ENCODE measurements at regions not wholly inside any gene's neighbourhood (a gene's known extent, or its start where the extent isn't known, plus 50 kb on each side); places are given as distances from the start of the nearest gene placed in this dataset.

DNA sequence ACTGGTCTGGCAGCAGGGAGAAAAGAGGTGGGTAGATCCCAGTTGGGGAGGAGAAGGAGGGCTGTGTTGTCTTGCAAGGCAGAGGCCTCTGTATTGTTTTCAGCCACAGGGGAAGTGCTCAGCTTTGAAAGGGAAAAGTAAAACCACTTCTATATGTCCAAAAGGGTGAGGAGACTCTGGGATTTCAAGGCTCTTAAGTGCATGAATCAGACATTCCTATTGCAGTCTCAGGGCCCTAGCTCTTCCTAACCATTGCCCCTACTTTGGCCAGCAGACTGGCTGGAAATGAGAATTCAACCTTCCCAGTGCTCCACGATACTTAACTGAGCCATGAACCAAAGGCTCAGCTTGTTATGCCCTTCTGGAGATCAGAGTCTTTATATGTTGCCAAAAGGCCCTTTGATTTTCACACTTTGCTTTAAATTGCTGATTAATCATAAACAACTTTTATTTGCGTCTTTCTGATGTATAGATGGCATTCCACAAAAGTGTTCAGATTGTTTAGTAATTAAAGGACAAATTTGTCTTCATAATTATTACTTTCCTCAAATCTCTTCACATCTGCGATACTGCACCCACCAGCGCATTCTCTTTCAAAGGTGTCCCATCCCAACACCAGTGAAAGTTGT, 313.8 kb upstream of the MMADHC start:
- TF ChIP-seq, protein P1, sequence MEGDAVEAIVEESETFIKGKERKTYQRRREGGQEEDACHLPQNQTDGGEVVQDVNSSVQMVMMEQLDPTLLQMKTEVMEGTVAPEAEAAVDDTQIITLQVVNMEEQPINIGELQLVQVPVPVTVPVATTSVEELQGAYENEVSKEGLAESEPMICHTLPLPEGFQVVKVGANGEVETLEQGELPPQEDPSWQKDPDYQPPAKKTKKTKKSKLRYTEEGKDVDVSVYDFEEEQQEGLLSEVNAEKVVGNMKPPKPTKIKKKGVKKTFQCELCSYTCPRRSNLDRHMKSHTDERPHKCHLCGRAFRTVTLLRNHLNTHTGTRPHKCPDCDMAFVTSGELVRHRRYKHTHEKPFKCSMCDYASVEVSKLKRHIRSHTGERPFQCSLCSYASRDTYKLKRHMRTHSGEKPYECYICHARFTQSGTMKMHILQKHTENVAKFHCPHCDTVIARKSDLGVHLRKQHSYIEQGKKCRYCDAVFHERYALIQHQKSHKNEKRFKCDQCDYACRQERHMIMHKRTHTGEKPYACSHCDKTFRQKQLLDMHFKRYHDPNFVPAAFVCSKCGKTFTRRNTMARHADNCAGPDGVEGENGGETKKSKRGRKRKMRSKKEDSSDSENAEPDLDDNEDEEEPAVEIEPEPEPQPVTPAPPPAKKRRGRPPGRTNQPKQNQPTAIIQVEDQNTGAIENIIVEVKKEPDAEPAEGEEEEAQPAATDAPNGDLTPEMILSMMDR (IDR thresholded peaks at IDR 0.05): no peak
- DNase-seq (ENCODE audit: low spot score): no peak

DNA sequence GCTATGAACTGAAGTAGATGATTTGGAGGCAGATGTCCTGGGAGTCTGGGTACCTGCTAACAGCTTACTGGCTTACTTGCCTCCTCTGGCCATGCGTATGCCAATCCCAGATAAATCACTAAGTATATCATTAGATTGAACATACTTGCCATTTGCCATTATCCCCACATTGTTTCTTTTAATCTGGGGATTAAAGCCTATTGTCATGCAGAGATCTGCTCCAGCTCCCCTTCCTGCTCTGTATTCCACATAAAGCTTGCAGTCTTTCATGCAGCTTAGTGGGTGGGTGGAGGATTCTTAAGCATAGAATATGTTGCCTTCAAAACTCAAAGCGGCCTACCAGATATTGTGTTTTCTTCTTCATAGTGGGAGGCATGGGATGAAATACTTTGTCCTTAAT, 311.8 kb upstream of the MMADHC start:
- DNase-seq (ENCODE audit: low spot score): no peak

More for the DNA sequence above, 313.8 kb upstream of the MMADHC start:
- ATAC-seq (ENCODE audit: low FRiP score): no peak

DNA sequence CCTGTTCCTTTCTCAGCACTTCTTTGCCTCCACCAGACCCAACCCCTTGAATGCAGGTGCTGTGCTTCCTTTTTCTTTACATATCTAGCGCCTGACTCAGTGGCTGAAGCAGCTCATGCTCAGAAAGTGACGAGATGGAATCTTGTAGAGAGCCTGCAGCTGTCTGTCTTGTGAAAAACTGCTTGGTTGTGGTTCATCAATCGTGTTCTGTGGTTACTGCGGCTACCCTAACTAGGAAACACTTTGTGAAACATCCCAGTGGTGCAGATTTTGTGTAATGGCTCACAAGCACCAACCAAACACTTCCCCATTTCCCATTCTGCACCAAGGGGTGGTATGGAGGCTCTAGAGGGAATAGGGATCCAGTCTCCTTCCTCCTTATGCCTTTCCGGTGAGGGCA, 307.2 kb upstream of the MMADHC start:
- no peak for ATAC-seq (ENCODE audit: low FRiP score)
- TF ChIP-seq, protein P1 (IDR thresholded peaks at IDR 0.05): no peak
- DNase-seq (ENCODE audit: low spot score): no peak

More for the DNA sequence above, 311.8 kb upstream of the MMADHC start:
- no peak for ATAC-seq (ENCODE audit: low FRiP score)
- TF ChIP-seq, protein P1 (IDR thresholded peaks at IDR 0.05): no peak

DNA sequence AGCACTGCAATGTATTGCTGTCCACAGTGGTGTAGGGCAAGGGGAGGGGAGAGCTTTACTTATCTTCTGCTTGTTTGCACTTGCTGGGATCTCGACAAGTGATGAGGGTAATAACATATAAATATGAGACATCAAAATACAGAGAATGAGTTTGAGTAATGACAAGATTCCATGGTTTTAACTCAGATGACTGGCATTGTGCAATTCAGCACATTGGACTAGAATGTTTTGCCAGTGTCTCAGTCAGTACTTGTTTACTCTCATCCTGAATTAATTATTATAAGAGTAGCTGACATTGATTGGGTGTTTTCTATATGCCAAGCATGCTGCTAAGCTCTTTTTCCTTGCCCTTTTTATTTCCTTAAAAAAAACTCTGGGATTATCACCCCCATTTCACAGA, 306.7 kb upstream of the MMADHC start:
- DNase-seq (ENCODE audit: low spot score) (no peak), ATAC-seq (ENCODE audit: low FRiP score) (no peak)
- TF ChIP-seq, protein P1 (IDR thresholded peaks at IDR 0.05): no peak

DNA sequence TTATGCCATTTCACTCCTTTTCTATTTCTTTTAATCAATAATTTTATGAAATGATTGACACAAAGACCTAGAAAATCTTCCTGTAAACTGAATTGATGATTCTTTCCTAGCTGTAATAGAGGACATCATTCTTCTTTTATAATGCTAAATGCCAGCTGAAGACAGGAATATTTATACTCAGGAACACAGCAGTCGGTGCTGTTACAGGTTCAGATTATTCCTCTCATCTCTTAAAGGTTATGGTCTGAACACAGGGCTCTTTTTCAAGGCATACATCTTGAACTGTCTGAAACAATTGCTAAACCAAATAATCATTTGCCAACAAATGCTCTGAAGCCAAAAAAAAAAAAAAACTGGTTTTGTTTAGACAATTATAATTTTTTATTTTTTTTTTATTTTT, 305.0 kb upstream of the MMADHC start:
- no peak for DNase-seq (ENCODE audit: low spot score)
- TF ChIP-seq, protein P1 (IDR thresholded peaks at IDR 0.05): no peak
- no peak for ATAC-seq (ENCODE audit: low FRiP score)

DNA sequence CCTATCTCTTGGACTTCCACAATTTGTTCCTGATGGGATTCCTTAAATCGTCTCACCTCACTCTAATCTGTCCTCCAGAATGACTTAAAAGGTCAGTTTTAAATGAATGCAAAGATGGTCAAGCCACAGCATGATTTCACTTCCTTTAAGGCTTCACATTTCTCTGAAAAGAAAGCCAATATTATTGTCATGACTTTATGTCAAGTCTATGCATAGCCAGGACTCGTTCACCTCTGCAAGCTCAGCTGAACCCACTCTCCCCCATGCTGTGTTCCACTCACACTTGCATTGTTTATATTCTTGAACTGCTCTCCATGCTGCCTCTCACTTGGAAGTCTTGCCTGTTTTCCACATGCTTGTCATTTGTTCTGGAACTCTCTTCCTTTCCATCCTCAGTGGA, 298.4 kb upstream of the MMADHC start:
- DNase-seq (ENCODE audit: low spot score) (no peak), ATAC-seq (ENCODE audit: low FRiP score) (no peak)
- TF ChIP-seq, protein P1 (IDR thresholded peaks at IDR 0.05): no peak

DNA sequence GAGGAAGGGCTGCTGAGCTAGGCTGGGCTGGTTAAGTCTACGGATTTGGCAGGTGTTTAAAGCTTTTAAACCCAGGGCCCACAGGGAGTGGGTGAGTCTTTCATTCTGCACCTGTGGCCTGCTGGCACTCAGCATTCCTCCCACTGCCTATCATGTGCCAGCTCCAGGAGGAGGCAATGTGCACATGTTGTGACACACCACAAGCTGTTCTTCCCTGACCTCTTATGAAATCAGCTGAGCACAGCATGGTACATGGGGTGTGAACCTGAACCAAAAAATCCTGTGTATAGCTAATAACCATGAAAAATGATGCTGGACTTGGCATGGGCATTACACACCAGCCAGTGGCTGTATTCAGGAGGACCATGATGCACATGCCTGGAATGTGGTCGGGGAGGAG, 297.9 kb upstream of the MMADHC start:
- ATAC-seq (ENCODE audit: low FRiP score): peak; percentile 87
- TF ChIP-seq, protein P1 (IDR thresholded peaks at IDR 0.05): no peak
- DNase-seq (ENCODE audit: low spot score): no peak

Data from omental fat pad (tissue), 3 donors.